GM19099 (cell line): ENCODE measurements at regions not wholly inside any gene's neighbourhood (a gene's known extent, or its start where the extent isn't known, plus 50 kb on each side); places are given as distances from the start of the nearest gene placed in this dataset.

Experiments used
- POLR2A ChIP-seq: IDR thresholded peaks from 3 replicates; pipeline ENCODE4 v1.6.1; 2011; ENCODE audit warnings: low read depth; ENCODE audit not compliant: insufficient read length; ENCODE audit errors: extremely low read depth

DNA sequence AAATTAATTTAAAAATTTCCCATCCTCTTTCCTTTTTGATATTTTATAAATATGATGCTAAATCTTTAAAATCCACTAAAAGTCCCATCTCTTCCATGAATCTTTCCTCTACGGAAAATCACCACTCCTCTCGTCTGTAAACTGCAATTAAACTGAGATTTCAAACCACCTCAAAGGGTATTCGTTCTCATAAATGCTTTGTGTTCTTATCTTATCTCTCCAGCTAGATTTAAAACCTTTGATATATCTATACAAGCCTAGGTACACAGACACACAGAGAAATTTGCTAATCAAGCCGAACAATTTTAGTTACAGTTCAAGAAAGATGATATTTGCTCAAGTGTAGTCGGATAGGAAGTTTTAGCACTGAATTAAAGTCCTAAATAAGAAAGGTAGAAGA lies 214.6 kb upstream of the PRDM1 start:
- no peak for TF ChIP-seq POLR2A

- TF ChIP-seq POLR2A: no peak
Measured at GRCh38 chr6:105869835-105870440, 216.2 kb upstream of the PRDM1 start.

DNA sequence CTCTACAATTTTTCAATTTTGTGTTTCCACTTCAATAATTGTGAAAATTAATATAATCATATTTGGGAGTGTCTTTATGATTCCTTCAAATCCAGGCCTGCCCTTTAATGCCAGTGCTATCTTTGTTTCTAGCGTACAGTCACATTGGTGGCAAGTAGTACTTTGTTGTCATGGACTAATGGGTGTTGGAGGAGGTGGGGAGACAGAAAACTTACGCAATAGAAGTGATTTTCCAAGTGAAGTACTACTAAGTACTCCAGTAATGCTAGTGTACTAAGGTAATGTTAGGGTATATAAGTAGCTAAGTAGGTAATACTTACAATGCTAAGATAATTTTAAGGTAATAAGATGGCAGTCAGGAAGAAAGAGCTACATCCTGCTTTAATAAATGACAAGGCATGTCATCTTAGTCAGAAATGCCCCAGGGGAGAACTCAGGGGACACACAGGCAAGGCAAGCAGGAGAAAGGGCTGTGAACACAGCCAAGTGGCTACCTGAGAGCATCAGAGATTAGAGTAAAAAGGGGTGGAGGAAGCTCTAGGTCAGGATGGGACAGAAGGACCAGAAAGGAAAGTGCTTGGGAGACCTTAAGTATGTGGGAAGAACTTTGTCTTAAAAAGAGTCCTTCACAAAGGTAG lies 217.2 kb upstream of the PRDM1 start:
- TF ChIP-seq POLR2A: no peak

DNA sequence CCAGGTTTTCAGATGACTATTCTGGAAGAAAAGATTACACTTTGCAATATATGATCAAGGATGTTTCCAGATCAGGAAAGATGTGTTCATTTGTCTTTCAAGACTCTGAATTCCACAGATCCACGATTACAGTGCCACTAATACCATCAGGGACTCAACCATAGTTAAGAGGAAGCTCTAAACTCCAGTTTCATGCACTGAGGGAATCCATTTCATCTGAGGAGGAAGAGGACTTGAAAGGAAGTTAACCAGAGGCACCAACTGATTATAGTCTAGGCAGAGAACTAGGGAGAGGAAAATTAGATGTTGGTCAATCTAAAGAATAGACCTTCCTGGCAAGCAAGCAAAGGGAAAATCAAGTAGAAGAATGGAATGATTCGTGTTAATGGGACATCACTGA lies 218.3 kb upstream of the PRDM1 start:
- no peak for TF ChIP-seq POLR2A

DNA sequence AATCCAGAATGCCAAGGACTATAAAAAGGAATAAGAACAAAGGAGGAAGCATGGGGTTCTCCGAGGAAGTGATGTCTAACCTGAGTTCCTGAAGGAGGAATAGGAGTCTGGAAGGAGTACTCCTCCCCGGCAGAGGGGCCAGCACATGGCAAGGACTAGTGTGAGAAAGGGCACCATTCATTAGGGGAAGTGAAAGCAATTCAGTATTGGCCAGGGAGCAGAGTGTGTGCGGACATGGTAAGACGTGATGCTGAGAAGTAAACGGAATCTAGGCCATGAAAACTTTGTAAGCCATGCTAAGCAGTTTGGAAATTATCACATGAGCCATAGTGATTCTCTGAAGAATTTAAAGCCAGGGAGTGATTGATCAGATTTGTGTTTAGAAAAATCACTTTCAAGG lies 218.9 kb upstream of the PRDM1 start:
- no peak for TF ChIP-seq POLR2A

GRCh38 chr6:105862936-105863607 lies 223.1 kb upstream of the PRDM1 start:
- TF ChIP-seq POLR2A: no peak

DNA sequence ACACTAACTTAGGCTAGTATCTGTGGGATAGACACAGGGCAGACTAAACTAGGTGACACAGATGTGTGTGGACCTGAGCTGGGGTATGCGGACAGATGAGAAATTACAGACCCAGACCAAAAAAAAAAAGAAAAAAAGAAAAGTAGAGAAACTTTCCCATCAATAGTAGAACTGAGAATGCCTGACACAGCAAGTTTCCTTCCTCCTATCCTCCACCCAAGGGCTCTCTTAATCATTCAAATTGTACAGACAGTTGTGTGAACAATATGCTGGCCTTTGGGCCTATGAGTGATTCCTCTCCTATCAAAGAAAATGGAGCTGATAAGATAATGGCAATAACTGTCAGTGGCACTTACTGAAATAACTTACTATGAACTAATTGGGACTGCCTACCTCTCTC lies 226.7 kb upstream of the PRDM1 start:
- TF ChIP-seq POLR2A: no peak

- TF ChIP-seq POLR2A: no peak
Measured at GRCh38 chr6:105855433-105855832, 230.7 kb upstream of the PRDM1 start.

GRCh38 chr6:105851606-105852005 lies 234.5 kb upstream of the PRDM1 start:
- TF ChIP-seq POLR2A: no peak

DNA sequence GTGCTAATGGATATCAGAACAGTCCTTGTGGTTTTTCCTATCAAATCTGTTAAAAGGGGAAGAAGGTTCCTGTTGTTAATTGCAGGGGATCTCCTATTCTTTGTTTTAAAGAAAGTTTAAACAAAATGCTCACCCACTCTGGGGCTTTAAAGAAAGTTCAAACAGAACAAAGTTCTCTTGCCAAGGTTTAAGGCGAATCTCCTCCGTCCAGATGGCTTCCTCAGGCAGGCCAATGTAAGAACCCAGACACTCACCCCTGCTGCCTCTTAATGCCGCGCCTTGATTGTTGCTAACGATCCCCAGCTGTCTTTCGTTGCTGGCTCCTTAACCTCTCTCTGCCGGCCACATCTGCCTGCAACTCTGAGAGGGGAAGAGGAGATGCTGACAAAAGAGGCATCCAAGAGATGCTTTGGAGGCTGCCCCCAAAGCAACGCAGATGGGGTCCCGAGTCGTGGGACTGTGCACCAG lies 235.0 kb upstream of the PRDM1 start:
- TF ChIP-seq POLR2A: no peak

DNA sequence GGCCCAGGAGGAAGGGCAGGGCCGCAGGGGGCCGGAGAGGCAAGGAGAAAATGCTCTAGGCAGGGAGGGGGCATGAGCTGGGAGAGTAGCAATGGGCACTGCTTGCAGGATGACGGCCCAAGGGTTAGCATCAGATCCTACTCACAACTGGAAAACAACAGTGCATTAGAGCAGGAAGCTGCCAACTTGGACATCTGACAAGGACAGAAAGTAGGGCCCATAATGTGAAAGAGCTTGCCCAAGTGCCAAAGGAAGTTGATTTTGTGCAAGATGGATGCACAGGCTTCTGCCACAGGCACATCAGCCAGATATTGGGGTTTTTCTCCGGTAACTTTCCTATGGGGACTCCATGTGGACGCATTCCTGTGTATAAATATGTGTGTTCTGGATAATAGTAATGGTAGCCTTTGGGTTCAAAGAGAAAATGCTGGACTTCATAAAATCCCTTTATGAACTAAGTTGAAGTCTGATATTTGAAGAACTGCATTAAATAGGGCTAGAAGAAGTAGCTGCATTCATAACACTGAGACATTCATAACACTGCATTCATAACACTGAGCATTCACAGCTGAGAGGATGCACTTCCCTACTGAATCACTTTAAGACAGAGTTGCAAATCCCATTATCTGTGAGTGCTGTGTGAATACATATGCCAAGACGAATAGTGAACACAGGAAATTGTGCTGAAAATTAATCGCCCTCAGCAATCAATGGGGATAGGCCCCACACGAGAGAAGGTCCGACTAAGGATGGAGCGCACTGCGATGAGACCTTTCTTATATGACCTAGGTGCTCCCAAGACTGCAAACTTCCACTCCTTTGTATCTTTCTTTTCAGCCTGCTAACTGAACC lies 235.6 kb upstream of the PRDM1 start:
- TF ChIP-seq POLR2A: no peak

DNA sequence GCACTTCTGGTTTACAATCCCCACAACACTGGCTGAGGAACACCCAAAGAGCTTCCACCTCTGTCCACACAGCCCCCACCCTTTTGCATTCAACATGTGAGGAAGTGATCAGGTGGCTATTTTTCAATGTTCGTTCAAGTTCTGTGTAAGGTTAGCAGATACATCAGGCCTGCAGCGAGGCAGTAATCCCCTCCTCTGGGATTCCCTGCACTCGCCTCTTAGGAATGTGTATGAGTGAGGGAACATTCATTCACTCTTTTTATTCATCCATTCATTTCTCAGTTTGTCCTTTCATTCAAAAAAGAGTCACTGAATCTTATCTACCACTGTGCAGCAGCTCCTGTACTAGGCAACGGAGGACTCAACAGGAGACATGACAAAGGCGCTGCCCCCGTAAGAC lies 236.4 kb upstream of the PRDM1 start:
- TF ChIP-seq POLR2A: no peak

- TF ChIP-seq POLR2A: no peak
Measured at GRCh38 chr6:105847433-105847832, 238.7 kb upstream of the PRDM1 start.

GRCh38 chr6:105844275-105844883 lies 241.8 kb upstream of the PRDM1 start:
- no peak for TF ChIP-seq POLR2A

- no peak for TF ChIP-seq POLR2A
Measured at GRCh38 chr6:105839266-105839665, 246.9 kb upstream of the PRDM1 start.
